Epithelial cell of proximal tubule (primary cell): ENCODE measurements at regions not wholly inside any gene's neighbourhood (a gene's known extent, or its start where the extent isn't known, plus 50 kb on each side); places are given as distances from the start of the nearest gene placed in this dataset.

Source experiments
- DNase-seq: peaks from one replicate; pipeline ENCODE4 v3.0.0-alpha.2; 2011; ENCODE audit warnings: low read depth
- H3K4me3 ChIP-seq: 2 replicates; pipeline ENCODE4 v1.5.1; 2011; ENCODE audit warnings: low read depth, mild to moderate bottlenecking, low read length
- CTCF ChIP-seq: conservative IDR thresholded peaks from 2 replicates; pipeline ENCODE4 v1.5.1; 2012; ENCODE audit warnings: low read depth, mild to moderate bottlenecking, low read length

GRCh38 chr6:146965110-146965689 is 239.0 kb upstream of the STXBP5 start:
- H3K4me3 ChIP-seq: no peak overlapping the region
- DNase-seq: no peak
- TF ChIP-seq CTCF: no peak

- no peak for DNase-seq
- no peak overlapping the region for H3K4me3 ChIP-seq
- no peak for TF ChIP-seq CTCF
Measured at GRCh38 chr6:146968041-146968760, 236.0 kb upstream of the STXBP5 start.

DNA sequence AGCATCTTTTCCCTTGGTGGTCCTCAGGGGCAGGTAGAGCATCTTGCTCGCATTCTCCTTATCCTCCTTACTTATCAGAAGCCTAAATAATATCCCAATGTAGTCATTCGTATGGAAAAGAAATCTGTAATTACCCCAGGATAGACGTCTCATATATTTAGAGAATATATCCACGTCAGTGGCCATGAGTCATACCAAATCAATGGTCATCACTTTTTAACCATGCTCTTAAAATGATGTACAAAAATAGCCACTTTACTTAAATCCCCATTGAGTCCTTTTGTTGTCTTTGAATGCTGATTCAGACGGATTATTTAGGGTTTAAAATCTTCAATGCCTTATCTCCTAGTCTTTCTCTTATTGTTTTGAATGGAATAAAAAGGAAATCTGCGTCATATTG is 231.7 kb upstream of the STXBP5 start:
- H3K4me3 ChIP-seq: no peak overlapping the region
- no peak for DNase-seq
- TF ChIP-seq CTCF: no peak

DNA sequence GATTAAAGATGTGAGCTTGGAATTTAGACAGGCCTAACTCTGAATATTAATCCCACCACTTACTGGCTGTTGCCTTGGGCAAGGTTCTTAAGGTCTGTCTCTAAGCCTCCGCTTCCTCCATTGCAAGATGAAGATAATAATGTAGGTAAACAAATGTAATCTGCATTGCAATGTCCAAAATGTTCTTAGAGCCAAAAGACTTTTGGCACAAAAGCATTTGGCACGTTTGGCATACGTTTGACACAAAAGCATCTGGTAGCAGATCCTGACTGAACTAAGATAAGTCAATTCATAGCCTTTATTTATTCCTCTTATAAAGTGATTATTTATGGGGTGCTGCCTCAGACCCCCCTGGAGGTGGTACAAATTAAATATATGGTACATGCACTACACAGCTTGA is 229.9 kb upstream of the STXBP5 start:
- TF ChIP-seq CTCF: no peak
- no peak overlapping the region for H3K4me3 ChIP-seq
- no peak for DNase-seq

GRCh38 chr6:146975093-146975492 is 229.1 kb upstream of the STXBP5 start:
- no peak for TF ChIP-seq CTCF
- DNase-seq: no peak
- no peak overlapping the region for H3K4me3 ChIP-seq

DNA sequence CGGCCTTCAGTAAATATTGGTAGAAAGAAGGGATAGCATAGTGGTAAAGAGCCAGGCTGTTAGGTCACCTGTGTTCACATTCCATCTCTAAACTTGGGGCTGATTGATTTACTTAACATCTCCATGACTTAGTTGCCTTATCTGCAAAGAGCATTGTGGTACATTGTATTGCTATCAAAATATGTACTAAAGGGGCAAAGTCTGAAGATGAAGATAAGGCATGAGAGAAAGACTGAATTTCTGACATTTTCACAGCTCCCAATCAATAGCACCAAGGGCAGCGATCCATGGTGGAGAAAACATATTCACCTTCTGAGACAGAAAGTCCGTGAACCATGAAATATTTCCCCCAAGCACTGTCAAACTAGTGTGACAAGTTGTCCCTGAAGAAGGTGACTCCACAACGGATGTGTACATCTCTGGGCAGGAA is 223.3 kb upstream of the STXBP5 start:
- TF ChIP-seq CTCF: no peak
- DNase-seq: no peak
- no peak overlapping the region for H3K4me3 ChIP-seq

DNA sequence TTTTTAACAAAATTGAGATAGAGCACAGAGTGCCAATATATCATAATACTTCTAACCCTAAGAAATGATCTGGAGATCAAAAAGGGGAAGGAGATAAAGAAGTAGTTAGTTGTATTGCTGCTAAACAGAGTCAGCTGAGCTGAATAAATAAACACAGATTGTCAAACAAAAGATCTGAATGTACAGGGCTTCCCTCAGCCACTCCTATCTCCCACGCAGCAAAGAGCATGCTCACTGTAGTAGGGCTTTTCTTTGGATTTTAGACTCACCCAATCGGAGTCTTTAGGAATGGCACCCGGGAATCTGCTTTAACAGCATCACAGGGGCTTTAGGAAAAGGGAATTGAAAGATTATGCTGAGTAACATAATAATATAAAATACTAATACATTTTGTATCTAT is 222.2 kb upstream of the STXBP5 start:
- no peak for TF ChIP-seq CTCF
- DNase-seq: no peak
- no peak overlapping the region for H3K4me3 ChIP-seq
